WTC11 (cell line): ENCODE measurements at regions not wholly inside any gene's neighbourhood (a gene's known extent, or its start where the extent isn't known, plus 50 kb on each side); places are given as distances from the start of the nearest gene placed in this dataset.
A peak's percentile ranks its signal among the peaks of the same experiment; 100 is the strongest.

Experiments
- ATAC-seq: fragments of 200-7000 bp; cut with Tn5 transposase; 2 replicates; pipeline ENCODE4 v1.10.0; 2021; ENCODE audit warnings: mild to moderate bottlenecking, moderate library complexity
- CTCF ChIA-PET: fragments of 300-600 bp; sonication (Branson Sonifier 250); formaldehyde crosslinking; loops from one replicate; lab custom pipeline; 2021; ENCODE audit warnings: antibody characterized with exemption; lab: Charles Lee
- POLR2A ChIA-PET: fragments of 350-600 bp; sonication (Branson Sonifier 250); formaldehyde crosslinking; loops from one replicate; lab custom pipeline; 2021; ENCODE audit warnings: antibody characterized with exemption; lab: Charles Lee
- DNase-seq: peaks from one replicate; pipeline ENCODE4 v3.0.0; 2021; ENCODE audit warnings: low spot score
- H3K27ac Mint-ChIP-seq: 2 replicates; pipeline ENCODE4 v1.8.0; 2021; ENCODE audit warnings: mixed read lengths
- H3K27me3 Mint-ChIP-seq: 2 replicates; pipeline ENCODE4 v1.8.0; 2021; ENCODE audit warnings: low read depth, mild to moderate bottlenecking, moderate library complexity, mixed read lengths
- H3K36me3 Mint-ChIP-seq: 2 replicates; pipeline ENCODE4 v1.8.0; 2021; ENCODE audit warnings: mixed read lengths
- H3K4me1 Mint-ChIP-seq: 2 replicates; pipeline ENCODE4 v1.8.0; 2022; ENCODE audit warnings: mixed read lengths
- H3K4me3 Mint-ChIP-seq: 2 replicates; pipeline ENCODE4 v1.8.0; 2021; ENCODE audit warnings: mild to moderate bottlenecking, moderate library complexity, mixed read lengths
- H3K9me3 Mint-ChIP-seq: 2 replicates; pipeline ENCODE4 v1.8.0; 2021; ENCODE audit warnings: mixed read lengths
- ESRRA ChIP-seq: sonication (generic); formaldehyde crosslinking; IDR thresholded peaks from 2 replicates; pipeline ENCODE4 v1.8.1; 2022; ENCODE audit warnings: mild to moderate bottlenecking, missing genetic modification reagents, borderline replicate concordance
- MXD4 ChIP-seq: fragments of 250-450 bp; sonication (Bioruptor Pico); IDR thresholded peaks from 2 replicates; pipeline ENCODE4 v1.8.0; 2021; ENCODE audit warnings: mild to moderate bottlenecking, moderate library complexity, borderline replicate concordance
- MYBL2 ChIP-seq: sonication (generic); formaldehyde crosslinking; IDR thresholded peaks from 2 replicates; pipeline ENCODE4 v1.8.1; 2023; ENCODE audit warnings: mild to moderate bottlenecking, moderate library complexity, missing genetic modification reagents
- NR1H2 ChIP-seq: sonication (generic); formaldehyde crosslinking; IDR thresholded peaks from 2 replicates; pipeline ENCODE4 v1.9.0; 2021; ENCODE audit warnings: mild to moderate bottlenecking, moderate library complexity, missing genetic modification reagents
- OVOL2 ChIP-seq: fragments of 250-450 bp; sonication (Bioruptor Pico); IDR thresholded peaks from 2 replicates; pipeline ENCODE4 v1.9.0; 2021; ENCODE audit warnings: mild to moderate bottlenecking, borderline replicate concordance
- RORB ChIP-seq: fragments of 250-450 bp; sonication (Bioruptor Pico); IDR thresholded peaks from 2 replicates; pipeline ENCODE4 v1.9.0; 2021; ENCODE audit warnings: mild to moderate bottlenecking
- SMAD4 ChIP-seq: sonication (generic); formaldehyde crosslinking; IDR thresholded peaks from 2 replicates; pipeline ENCODE4 v1.8.0; 2022; ENCODE audit warnings: mild to moderate bottlenecking, missing genetic modification reagents
- TP53 ChIP-seq: sonication (generic); formaldehyde crosslinking; IDR thresholded peaks from 2 replicates; pipeline ENCODE4 v1.8.1; 2023; ENCODE audit warnings: mild to moderate bottlenecking, missing genetic modification reagents
- ZNF232 ChIP-seq: sonication (generic); formaldehyde crosslinking; IDR thresholded peaks from 2 replicates; pipeline ENCODE4 v1.8.0; 2022; ENCODE audit warnings: mild to moderate bottlenecking, missing genetic modification reagents
- ZNF416 ChIP-seq: fragments of 250-450 bp; sonication (Bioruptor Pico); IDR thresholded peaks from 2 replicates; pipeline ENCODE4 v1.9.0; 2021; ENCODE audit warnings: mild to moderate bottlenecking, inconsistent platforms
- TF ChIP-seq, protein P1 (sequence below): sonication (generic); formaldehyde crosslinking; IDR thresholded peaks from 2 replicates; pipeline ENCODE4 v1.8.0; 2023; ENCODE audit warnings: mild to moderate bottlenecking, missing genetic modification reagents
- TF ChIP-seq, protein P2 (sequence below): fragments of 250-450 bp; sonication (Bioruptor Pico); conservative IDR thresholded peaks from 2 replicates; pipeline ENCODE4 v1.9.0; 2021; ENCODE audit warnings: mild to moderate bottlenecking
- TF ChIP-seq, protein P3 (sequence below): sonication (generic); formaldehyde crosslinking; IDR thresholded peaks from 2 replicates; pipeline ENCODE4 v1.8.1; 2022; ENCODE audit warnings: low read depth, missing genetic modification reagents, borderline replicate concordance
- TF ChIP-seq, protein P4 (sequence below): sonication (generic); formaldehyde crosslinking; conservative IDR thresholded peaks from 2 replicates; pipeline ENCODE4 v1.8.1; 2023; ENCODE audit warnings: mild to moderate bottlenecking, low read depth, missing genetic modification reagents, moderate library complexity
- TF ChIP-seq, protein P5 (sequence below): fragments of 250-450 bp; sonication (Bioruptor Pico); IDR thresholded peaks from 2 replicates; pipeline ENCODE4 v1.8.0; 2021; ENCODE audit warnings: mild to moderate bottlenecking
- TF ChIP-seq, protein P6 (sequence below): sonication (generic); formaldehyde crosslinking; IDR thresholded peaks from 2 replicates; pipeline ENCODE4 v1.8.0; 2023; ENCODE audit warnings: missing genetic modification reagents
- TF ChIP-seq, protein P7 (sequence below): sonication (generic); formaldehyde crosslinking; IDR thresholded peaks from 2 replicates; pipeline ENCODE4 v1.8.0; 2022; ENCODE audit warnings: mild to moderate bottlenecking, missing genetic modification reagents
- TF ChIP-seq, protein P8 (sequence below): sonication (generic); formaldehyde crosslinking; IDR thresholded peaks from 2 replicates; pipeline ENCODE4 v1.8.1; 2023; ENCODE audit warnings: mild to moderate bottlenecking, missing genetic modification reagents
- TF ChIP-seq, protein P9 (sequence below): sonication (generic); formaldehyde crosslinking; IDR thresholded peaks from 2 replicates; pipeline ENCODE4 v1.8.0; 2022; ENCODE audit warnings: mild to moderate bottlenecking, missing genetic modification reagents

DNA sequence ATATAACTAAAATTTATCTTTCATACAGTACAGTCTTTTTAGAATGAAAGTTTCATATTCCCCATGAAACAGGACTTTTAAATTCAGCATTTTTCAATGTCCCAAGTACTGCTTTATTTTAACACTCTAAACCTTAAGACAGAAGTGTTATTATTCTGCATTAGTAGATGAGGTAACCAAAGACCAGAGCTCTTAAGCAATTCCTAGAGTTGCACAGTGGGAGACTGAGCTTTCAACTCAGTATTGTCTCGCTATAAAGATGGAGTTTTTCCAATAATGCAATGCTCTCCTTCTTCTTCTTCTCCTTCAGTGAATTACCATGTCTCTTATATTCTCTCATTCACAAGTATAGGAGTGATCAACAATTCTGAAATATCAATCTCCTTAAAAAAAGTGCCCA, 479.7 kb downstream of the CETN3 start:
- CTCF ChIA-PET = interaction anchor here (0.6 to 1.2 kb wide), 3 partner anchors 206 to 232 kb away, joined by 3 to 4 read pairs (median 3); no protein-coding TSS in a partner anchor
- H3K27ac Mint-ChIP-seq = no peak overlapping the region
- no peak for ATAC-seq
- TF ChIP-seq SMAD4 (CRISPR knock-in tag) = no peak
- no peak for TF ChIP-seq TP53 (CRISPR knock-in tag)
- no peak for TF ChIP-seq ZNF416
- TF ChIP-seq, protein P1, sequence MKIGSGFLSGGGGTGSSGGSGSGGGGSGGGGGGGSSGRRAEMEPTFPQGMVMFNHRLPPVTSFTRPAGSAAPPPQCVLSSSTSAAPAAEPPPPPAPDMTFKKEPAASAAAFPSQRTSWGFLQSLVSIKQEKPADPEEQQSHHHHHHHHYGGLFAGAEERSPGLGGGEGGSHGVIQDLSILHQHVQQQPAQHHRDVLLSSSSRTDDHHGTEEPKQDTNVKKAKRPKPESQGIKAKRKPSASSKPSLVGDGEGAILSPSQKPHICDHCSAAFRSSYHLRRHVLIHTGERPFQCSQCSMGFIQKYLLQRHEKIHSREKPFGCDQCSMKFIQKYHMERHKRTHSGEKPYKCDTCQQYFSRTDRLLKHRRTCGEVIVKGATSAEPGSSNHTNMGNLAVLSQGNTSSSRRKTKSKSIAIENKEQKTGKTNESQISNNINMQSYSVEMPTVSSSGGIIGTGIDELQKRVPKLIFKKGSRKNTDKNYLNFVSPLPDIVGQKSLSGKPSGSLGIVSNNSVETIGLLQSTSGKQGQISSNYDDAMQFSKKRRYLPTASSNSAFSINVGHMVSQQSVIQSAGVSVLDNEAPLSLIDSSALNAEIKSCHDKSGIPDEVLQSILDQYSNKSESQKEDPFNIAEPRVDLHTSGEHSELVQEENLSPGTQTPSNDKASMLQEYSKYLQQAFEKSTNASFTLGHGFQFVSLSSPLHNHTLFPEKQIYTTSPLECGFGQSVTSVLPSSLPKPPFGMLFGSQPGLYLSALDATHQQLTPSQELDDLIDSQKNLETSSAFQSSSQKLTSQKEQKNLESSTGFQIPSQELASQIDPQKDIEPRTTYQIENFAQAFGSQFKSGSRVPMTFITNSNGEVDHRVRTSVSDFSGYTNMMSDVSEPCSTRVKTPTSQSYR = no peak
- no peak for TF ChIP-seq ESRRA (CRISPR knock-in tag)
- TF ChIP-seq RORB (CRISPR knock-in tag) = no peak
- TF ChIP-seq, protein P2, sequence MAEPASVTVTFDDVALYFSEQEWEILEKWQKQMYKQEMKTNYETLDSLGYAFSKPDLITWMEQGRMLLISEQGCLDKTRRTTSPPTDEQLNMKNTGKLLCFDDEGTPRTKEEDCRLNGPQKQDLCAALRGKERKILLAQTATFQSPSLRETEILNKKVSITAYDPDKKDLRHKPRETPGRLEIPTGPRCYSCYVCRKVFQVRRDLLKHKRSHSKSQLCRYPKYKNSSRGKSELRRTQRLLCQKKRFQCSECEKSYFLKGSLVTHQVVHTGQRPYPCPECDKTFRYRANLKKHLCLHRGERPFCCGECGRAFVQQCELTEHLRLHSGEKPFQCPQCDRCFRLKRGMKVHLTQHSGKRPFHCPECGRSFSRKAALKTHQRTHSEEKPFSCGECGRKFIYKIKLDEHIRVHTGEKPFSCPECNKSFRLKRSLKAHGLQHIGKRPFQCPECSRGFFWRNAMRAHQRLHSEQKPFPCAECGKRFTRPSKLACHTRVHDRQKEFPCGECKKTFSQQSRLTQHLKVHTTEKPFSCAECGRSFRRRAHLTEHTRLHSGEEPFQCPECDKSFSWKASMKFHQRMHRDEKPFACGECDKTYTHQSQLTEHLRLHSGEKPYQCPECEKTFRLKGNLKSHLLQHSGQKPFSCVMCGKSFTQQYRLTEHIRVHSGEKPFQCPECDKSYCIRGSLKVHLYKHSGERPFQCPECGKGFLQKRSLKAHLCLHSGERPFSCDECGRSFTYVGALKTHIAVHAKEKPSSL (CRISPR knock-in tag) = no peak
- TF ChIP-seq NR1H2 (CRISPR knock-in tag) = no peak
- TF ChIP-seq MXD4 (CRISPR knock-in tag) = no peak
- no peak for TF ChIP-seq ZNF232 (CRISPR knock-in tag)
- TF ChIP-seq, protein P3, sequence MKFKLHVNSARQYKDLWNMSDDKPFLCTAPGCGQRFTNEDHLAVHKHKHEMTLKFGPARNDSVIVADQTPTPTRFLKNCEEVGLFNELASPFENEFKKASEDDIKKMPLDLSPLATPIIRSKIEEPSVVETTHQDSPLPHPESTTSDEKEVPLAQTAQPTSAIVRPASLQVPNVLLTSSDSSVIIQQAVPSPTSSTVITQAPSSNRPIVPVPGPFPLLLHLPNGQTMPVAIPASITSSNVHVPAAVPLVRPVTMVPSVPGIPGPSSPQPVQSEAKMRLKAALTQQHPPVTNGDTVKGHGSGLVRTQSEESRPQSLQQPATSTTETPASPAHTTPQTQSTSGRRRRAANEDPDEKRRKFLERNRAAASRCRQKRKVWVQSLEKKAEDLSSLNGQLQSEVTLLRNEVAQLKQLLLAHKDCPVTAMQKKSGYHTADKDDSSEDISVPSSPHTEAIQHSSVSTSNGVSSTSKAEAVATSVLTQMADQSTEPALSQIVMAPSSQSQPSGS (CRISPR knock-in tag) = no peak
- TF ChIP-seq, all 79 proteins: peak for 0
- POLR2A ChIA-PET = no interaction called here
- Mint-ChIP-seq H3K4me3 (no peak overlapping the region), H3K9me3 (peaks cover 5% of the 10 kb centered on the region; the same call in 1 of the 2 replicates), H3K27me3 (no peaks in the 10 kb centered on the region), H3K4me1 (peaks cover 28% of the 10 kb centered on the region), H3K36me3 (no peaks in the 10 kb centered on the region)
- no peak for DNase-seq

DNA sequence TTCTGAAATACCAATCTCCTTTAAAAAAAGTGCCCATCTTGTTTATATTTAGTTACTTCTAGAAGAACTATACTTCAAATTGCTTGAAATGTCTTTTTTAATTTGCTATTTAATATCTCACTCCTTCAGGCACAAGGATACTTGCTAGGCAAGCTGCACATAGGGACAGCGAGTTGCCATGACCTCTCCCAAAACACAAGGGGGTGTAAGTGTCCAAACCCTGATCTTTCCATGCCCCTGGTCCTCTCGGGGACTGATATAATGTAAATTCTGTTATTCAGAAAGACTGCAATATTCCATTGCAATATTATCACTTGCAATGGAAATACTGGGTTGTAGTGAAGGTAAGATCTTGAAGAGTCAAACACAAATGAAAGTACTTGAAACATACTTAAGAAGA, 480.4 kb downstream of the CETN3 start:
- ChIA-PET POLR2A (no interaction called here), CTCF (interaction anchor here (0.6 to 1.2 kb wide), 3 partner anchors 207 to 233 kb away, joined by 3 to 4 read pairs (median 3); no protein-coding TSS in a partner anchor)
- no peaks in the 10 kb centered on the region for H3K36me3 Mint-ChIP-seq
- H3K4me1 Mint-ChIP-seq = peaks cover 24% of the 10 kb centered on the region
- no peak overlapping the region for H3K4me3 Mint-ChIP-seq
- DNase-seq (peak; percentile 14), ATAC-seq (peak; percentile 81)
- no peak overlapping the region for H3K27ac Mint-ChIP-seq
- H3K9me3 Mint-ChIP-seq = peaks cover 5% of the 10 kb centered on the region; the same call in 1 of the 2 replicates
- H3K27me3 Mint-ChIP-seq = no peaks in the 10 kb centered on the region
- TF ChIP-seq OVOL2 (no peak), ZNF232 (CRISPR knock-in tag) (no peak), MYBL2 (CRISPR knock-in tag) (no peak)
- TF ChIP-seq, protein P4, sequence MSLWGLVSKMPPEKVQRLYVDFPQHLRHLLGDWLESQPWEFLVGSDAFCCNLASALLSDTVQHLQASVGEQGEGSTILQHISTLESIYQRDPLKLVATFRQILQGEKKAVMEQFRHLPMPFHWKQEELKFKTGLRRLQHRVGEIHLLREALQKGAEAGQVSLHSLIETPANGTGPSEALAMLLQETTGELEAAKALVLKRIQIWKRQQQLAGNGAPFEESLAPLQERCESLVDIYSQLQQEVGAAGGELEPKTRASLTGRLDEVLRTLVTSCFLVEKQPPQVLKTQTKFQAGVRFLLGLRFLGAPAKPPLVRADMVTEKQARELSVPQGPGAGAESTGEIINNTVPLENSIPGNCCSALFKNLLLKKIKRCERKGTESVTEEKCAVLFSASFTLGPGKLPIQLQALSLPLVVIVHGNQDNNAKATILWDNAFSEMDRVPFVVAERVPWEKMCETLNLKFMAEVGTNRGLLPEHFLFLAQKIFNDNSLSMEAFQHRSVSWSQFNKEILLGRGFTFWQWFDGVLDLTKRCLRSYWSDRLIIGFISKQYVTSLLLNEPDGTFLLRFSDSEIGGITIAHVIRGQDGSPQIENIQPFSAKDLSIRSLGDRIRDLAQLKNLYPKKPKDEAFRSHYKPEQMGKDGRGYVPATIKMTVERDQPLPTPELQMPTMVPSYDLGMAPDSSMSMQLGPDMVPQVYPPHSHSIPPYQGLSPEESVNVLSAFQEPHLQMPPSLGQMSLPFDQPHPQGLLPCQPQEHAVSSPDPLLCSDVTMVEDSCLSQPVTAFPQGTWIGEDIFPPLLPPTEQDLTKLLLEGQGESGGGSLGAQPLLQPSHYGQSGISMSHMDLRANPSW (CRISPR knock-in tag) = no peak
- TF ChIP-seq, protein P5, sequence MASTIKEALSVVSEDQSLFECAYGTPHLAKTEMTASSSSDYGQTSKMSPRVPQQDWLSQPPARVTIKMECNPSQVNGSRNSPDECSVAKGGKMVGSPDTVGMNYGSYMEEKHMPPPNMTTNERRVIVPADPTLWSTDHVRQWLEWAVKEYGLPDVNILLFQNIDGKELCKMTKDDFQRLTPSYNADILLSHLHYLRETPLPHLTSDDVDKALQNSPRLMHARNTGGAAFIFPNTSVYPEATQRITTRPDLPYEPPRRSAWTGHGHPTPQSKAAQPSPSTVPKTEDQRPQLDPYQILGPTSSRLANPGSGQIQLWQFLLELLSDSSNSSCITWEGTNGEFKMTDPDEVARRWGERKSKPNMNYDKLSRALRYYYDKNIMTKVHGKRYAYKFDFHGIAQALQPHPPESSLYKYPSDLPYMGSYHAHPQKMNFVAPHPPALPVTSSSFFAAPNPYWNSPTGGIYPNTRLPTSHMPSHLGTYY (CRISPR knock-in tag) = no peak
- TF ChIP-seq, protein P6, sequence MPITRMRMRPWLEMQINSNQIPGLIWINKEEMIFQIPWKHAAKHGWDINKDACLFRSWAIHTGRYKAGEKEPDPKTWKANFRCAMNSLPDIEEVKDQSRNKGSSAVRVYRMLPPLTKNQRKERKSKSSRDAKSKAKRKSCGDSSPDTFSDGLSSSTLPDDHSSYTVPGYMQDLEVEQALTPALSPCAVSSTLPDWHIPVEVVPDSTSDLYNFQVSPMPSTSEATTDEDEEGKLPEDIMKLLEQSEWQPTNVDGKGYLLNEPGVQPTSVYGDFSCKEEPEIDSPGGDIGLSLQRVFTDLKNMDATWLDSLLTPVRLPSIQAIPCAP = no peak
- TF ChIP-seq, protein P7, sequence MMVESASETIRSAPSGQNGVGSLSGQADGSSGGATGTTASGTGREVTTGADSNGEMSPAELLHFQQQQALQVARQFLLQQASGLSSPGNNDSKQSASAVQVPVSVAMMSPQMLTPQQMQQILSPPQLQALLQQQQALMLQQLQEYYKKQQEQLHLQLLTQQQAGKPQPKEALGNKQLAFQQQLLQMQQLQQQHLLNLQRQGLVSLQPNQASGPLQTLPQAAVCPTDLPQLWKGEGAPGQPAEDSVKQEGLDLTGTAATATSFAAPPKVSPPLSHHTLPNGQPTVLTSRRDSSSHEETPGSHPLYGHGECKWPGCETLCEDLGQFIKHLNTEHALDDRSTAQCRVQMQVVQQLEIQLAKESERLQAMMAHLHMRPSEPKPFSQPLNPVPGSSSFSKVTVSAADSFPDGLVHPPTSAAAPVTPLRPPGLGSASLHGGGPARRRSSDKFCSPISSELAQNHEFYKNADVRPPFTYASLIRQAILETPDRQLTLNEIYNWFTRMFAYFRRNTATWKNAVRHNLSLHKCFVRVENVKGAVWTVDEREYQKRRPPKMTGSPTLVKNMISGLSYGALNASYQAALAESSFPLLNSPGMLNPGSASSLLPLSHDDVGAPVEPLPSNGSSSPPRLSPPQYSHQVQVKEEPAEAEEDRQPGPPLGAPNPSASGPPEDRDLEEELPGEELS (CRISPR knock-in tag) = no peak
- TF ChIP-seq, protein P8, sequence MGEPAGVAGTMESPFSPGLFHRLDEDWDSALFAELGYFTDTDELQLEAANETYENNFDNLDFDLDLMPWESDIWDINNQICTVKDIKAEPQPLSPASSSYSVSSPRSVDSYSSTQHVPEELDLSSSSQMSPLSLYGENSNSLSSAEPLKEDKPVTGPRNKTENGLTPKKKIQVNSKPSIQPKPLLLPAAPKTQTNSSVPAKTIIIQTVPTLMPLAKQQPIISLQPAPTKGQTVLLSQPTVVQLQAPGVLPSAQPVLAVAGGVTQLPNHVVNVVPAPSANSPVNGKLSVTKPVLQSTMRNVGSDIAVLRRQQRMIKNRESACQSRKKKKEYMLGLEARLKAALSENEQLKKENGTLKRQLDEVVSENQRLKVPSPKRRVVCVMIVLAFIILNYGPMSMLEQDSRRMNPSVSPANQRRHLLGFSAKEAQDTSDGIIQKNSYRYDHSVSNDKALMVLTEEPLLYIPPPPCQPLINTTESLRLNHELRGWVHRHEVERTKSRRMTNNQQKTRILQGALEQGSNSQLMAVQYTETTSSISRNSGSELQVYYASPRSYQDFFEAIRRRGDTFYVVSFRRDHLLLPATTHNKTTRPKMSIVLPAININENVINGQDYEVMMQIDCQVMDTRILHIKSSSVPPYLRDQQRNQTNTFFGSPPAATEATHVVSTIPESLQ (CRISPR knock-in tag) = no peak
- TF ChIP-seq, protein P9, sequence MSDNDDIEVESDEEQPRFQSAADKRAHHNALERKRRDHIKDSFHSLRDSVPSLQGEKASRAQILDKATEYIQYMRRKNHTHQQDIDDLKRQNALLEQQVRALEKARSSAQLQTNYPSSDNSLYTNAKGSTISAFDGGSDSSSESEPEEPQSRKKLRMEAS (CRISPR knock-in tag) = no peak
